ENCODE measurements at regions not wholly inside any gene's neighbourhood (a gene's known extent, or its start where the extent isn't known, plus 50 kb on each side); places are given as distances from the start of the nearest gene placed in this dataset.

- TF ChIP-seq CHD2 (IDR thresholded peaks at IDR 0.05; ENCODE audit: borderline replicate concordance, low read depth, low read length): no peak
- no peak for TF ChIP-seq SIN3A (IDR thresholded peaks at IDR 0.05; ENCODE audit: low read depth, low read length)
- TF ChIP-seq CTCF (IDR thresholded peaks at IDR 0.05 in 2 of 3, conservative IDR thresholded peaks at IDR 0.05 in 1 of 3; ENCODE audit: control insufficient read depth in 2 of 3, extremely low read depth in 1 of 3, insufficient read depth in 1 of 3, low read depth in 3 of 3, low read length in 3 of 3): no peak
Observed at GRCh38 chr12:127241072-127241817, 1025.7 kb upstream of the TMEM132C start.
